Esophagus squamous epithelium (tissue), 4 donors: ENCODE measurements at regions not wholly inside any gene's neighbourhood (a gene's known extent, or its start where the extent isn't known, plus 50 kb on each side); places are given as distances from the start of the nearest gene placed in this dataset.

Experiments used
- CTCF ChIP-seq, 6 experiments: fragments of 450-650 bp in 4 of 6; fragments of 200-600 bp in 2 of 6; sonication (generic) in 2 of 6; IDR thresholded peaks; one replicate each; pipeline ENCODE4 v1.5.1; 2016 to 2019; ENCODE audit warnings: antibody characterized with exemption in 6 of 6, mild to moderate bottlenecking in 4 of 6, moderate library complexity in 4 of 6
- POLR2A ChIP-seq, 4 donors: fragments of 450-650 bp; IDR thresholded peaks; one replicate each; pipeline ENCODE4 v1.6.1; 2017; ENCODE audit warnings: antibody characterized with exemption in 4 of 4, mild to moderate bottlenecking in 4 of 4, moderate library complexity in 3 of 4

- TF ChIP-seq CTCF (IDR thresholded peaks at IDR 0.05) (no peak), POLR2A (IDR thresholded peaks at IDR 0.05) (no peak)
Observed at GRCh38 chr1:5493275-5493674, 498.9 kb downstream of the NPHP4 start.
